ENCODE measurements at regions not wholly inside any gene's neighbourhood (a gene's known extent, or its start where the extent isn't known, plus 50 kb on each side); places are given as distances from the start of the nearest gene placed in this dataset.
A peak's percentile ranks its signal among the peaks of the same experiment; 100 is the strongest.

GRCh38 chr10:128825626-128826025, 641.4 kb upstream of the MGMT start:
- DNase-seq: no peak

GRCh38 chr10:128833671-128834070, 633.4 kb upstream of the MGMT start:
- no peak for DNase-seq

GRCh38 chr10:128835361-128835760, 631.7 kb upstream of the MGMT start:
- DNase-seq: no peak

DNA sequence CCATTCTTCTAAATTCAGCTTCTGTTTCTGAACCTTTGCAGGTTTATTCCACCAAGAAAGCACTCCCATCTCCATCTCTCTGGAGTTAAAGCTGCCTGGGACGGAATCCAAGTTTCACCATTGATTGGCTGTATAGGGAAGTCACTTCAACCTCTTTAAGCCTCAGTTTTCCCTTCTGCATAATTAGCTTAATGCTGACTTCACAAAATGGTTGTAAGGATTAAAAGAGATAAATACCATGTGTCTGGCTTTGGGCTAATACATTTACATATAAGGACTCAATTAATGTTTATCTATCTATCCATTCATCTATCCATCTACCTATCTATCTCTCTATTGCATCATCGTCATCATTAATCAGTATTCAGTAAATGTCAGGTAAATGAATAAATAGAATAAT, 629.6 kb upstream of the MGMT start:
- no peak for DNase-seq

- DNase-seq: no peak
Measured at GRCh38 chr10:128839134-128839533, 627.9 kb upstream of the MGMT start.

GRCh38 chr10:128839701-128840100, 627.3 kb upstream of the MGMT start:
- DNase-seq: no peak

GRCh38 chr10:128843972-128844371, 623.1 kb upstream of the MGMT start:
- DNase-seq: peak in 1 of 2 experiments; percentile 44

DNA sequence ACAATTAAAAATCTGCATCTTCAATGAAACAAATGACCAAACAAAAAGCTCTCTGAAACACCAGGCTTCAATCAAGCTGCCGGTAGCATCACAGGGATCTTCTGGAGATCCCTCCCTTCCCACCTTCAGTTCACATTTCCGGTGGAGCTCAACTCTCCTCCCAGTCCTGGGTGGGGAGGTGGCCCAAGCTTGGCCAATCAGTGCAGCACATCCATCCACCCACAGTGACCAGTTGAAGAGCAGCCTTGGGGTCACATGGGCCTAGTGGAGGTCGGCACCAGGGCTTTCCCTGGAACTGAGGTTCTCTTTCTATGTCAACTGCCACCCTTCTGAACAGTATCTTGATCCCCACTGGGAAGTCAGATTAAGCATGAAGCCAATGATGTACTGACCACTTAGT, 620.1 kb upstream of the MGMT start:
- DNase-seq: no peak

GRCh38 chr10:128848810-128849209, 618.2 kb upstream of the MGMT start:
- no peak for DNase-seq

- no peak for DNase-seq
Measured at GRCh38 chr10:128850647-128851046, 616.4 kb upstream of the MGMT start.

DNA sequence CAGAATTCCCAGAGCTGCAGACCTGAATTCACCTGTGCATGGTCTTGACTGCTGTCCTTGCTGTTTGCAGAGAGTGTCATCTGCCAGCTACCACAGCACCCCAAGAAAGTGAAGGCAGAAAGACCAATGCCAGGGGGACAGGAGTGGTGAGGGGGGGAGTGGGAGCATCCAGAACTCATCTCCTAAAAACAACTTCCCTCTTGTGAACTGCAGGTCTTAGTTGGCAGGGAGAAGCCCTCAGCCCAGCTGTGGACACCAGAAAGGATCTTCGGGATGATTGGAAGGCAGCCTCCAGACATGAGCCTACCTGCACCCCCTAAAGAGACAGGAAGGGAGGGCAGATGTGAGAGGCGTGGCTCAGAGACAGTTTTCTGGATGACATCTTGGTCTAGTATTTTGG, 615.8 kb upstream of the MGMT start:
- DNase-seq: no peak

- no peak for DNase-seq
Measured at GRCh38 chr10:128851726-128852125, 615.3 kb upstream of the MGMT start.

- no peak for DNase-seq
Measured at GRCh38 chr10:128852449-128852848, 614.6 kb upstream of the MGMT start.

DNA sequence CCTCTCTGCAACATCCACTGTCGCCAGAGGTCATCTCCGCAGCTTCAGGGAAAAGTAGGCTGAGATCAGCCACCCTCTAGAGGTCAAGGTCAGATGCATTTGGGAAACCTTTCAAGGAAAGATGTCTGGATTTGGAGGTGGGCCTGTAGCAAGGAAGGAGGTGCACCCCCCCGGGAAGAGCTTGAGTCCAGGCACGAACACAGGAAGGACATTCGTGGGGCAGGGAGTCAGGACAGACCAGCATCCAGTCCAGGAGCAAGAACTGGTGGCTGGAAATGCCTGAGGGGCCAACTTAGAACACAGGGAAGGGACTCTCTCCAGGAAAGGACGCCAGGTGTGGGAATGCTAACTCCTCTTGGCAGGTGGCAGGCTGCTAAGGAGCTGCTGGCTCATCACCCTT, 614.1 kb upstream of the MGMT start:
- no peak for DNase-seq

DNA sequence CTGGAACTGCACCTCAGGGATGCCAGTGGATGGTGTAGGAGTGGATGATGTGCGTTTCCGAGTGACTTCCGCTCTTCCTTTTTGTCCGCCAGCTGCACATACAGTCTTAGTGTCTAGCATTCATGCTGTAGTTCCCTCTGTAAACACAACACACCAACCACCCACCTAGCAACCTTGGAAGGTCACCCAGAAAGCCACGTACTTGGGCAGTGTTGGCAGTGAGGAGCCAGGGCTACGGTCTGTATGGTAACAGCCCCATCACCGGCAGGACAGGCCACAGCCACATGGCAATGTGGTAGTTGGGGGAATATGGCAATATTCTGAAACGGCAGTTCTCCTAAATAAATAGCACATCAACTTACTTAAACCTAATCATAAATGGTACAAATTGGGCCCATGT, 613.5 kb upstream of the MGMT start:
- no peak for DNase-seq

- DNase-seq: no peak
Measured at GRCh38 chr10:128854204-128854603, 612.8 kb upstream of the MGMT start.

DNA sequence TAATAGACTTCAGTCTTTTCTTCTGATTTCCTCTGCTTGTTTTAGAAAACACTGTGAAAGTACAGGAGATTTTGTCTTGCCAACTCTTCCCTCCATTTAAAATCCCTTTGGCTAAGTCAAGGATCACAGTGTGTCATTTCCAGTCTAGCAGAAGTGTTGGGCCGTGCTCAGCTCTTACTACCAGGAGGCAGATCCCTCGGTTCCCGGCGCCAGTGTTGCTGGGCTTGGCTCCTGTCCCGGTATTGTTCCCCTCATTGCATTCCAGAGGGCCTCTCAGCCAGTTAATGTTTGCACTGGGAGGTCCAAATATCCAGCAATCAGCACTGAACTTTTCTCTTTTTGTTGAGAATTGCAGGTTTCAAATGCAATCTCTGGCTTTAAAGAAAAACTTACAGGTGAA, 612.1 kb upstream of the MGMT start:
- no peak for DNase-seq

DNA sequence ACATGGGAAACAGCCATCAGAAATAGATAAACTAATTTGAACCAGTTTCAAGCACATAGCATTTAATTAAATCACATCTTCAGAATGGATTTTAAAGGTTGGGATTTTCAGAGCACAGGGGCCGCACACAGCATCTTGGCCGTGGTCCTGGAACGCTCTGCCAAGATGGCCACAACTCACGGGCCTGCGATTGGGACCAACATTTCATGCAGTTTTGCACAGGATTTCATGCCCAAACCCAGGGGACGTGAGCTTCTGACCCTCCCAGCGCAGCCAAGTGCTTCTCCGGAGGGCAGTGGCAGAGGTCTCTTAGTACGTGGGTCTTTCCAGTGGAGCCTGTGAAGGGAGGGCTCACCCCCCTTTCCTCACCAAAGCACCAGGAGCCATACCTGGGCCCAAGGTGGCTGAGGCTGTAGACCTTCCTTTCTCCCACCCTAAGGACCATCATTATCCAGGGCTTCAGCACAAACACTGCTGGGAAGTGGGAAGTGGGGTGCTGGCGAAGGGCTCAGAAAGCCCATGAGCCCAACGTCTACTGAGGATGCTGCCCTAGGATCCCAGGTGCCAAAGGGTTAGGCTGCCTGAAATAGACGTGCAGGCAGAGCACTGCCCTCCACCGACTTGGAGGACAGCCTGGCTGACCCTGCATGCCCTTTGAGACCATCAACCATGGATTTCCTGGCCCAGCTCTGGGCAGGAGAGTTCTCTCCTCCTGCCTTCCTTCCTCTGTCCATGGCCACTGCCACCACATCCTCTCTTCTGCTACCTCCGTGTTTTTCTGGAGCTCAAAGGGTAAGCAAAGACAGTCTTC, 611.2 kb upstream of the MGMT start:
- no peak for DNase-seq

GRCh38 chr10:128859738-128860386, 607.2 kb upstream of the MGMT start:
- DNase-seq: peak in 1 of 2 experiments; percentile 15

- DNase-seq: no peak
Measured at GRCh38 chr10:128860574-128860973, 606.5 kb upstream of the MGMT start.

DNA sequence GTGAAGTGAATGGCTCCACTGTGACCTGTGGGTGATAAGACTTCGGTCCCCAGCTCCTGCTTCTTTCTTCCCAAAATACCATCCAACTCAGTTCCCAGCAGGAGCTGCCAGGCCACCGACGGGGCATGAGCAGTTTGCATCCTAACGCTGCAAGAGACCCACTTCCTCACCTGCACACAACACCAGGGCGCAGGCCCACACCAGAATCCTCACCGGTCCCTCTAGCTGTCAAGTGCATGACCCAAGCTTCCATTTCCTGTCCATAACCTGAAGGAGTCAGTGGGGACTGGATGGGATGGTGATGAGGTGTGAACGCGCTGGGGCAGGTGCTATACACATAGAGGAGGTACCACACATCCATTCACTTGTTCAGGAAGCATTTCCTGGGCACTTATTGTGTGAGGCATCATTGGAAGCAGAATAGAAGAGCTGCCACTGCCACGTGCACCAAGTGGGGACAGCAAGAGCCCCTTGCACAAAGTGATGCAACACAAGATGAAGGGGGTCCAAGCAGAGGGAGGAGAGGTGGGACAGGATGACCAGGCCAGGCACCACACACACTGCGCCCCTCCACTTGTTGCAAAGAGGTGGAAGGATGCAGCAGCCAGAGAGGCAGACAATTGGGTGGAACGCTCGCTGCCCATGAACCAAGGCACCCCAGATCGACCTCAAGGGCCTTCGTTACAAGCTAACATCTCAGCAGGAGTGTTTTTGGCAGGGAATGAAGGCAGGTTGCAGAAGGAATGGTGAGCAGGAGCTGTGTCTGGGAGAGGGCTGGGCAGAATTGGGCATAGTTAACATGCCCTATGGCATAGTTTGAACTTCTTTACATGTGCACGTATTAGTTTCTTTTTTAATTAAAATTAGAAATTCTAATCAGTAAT, 605.8 kb upstream of the MGMT start:
- DNase-seq: no peak

GRCh38 chr10:128863411-128863810, 603.6 kb upstream of the MGMT start:
- DNase-seq: no peak

DNA sequence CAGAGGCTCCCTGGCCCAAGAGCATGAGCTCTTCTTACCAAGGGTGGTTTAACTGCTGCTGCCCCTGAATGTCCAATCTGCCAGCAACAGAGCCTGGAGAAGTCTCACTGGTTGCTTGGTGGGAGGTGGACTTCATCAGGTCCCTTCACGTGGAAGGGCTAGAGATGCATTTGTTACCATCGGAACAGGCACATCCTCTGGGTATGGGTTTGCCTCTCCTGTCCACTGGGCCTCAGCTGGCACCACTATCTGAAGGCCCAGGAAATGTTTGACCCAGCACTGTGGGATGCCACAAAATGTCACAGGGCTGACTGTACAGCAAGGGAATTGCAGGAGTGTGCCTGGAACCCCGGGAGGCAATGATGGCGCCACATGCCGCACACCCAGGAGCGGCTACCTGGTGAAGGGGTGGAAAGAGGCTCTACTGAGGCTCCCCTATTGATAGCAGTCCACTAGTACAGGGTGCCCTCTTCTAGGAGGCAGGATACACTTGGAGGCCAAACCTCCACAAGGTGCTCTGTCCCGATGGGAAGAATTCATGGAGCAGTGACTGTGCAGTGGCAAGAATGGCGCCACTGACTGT, 603.1 kb upstream of the MGMT start:
- DNase-seq: no peak

Measured in NCI-H524 (cell line).